HG02798 (cell line): ENCODE measurements at regions not wholly inside any gene's neighbourhood (a gene's known extent, or its start where the extent isn't known, plus 50 kb on each side); places are given as distances from the start of the nearest gene placed in this dataset.

ENCODE experiments used
- ATAC-seq: cut with Tn5 transposase; IDR thresholded peaks from one replicate; pipeline ENCODE4 v1.9.1; 2021; ENCODE audit warnings: mild to moderate bottlenecking; ENCODE audit not compliant: unreplicated experiment, poor library complexity

GRCh38 chr18:72104851-72105250 lies 439.3 kb downstream of the CBLN2 start:
- no peak for ATAC-seq

DNA sequence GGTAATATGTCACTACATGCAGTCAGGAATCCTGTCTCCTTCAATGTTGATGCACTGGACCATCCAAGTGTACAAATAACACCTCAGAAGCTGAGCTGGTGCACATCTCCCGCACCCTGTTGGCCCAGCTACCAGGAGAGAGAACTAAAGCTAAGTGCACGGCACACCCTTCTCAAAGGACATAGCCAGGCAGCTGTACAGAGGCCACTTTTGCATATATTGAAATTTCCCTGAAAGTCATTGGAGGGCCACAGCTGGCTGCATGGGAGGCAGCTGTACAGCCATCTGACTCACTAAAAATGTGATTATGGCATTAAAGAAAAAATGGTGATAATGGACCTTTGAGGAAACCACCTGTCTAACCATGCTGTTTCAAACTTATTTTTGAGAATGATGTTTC lies 441.7 kb downstream of the CBLN2 start:
- no peak for ATAC-seq

- ATAC-seq = no peak
Observed at GRCh38 chr18:72100465-72101004, 443.6 kb downstream of the CBLN2 start.

GRCh38 chr18:72091369-72091768 lies 452.8 kb downstream of the CBLN2 start:
- no peak for ATAC-seq

GRCh38 chr18:72089432-72089831 lies 454.7 kb downstream of the CBLN2 start:
- no peak for ATAC-seq

DNA sequence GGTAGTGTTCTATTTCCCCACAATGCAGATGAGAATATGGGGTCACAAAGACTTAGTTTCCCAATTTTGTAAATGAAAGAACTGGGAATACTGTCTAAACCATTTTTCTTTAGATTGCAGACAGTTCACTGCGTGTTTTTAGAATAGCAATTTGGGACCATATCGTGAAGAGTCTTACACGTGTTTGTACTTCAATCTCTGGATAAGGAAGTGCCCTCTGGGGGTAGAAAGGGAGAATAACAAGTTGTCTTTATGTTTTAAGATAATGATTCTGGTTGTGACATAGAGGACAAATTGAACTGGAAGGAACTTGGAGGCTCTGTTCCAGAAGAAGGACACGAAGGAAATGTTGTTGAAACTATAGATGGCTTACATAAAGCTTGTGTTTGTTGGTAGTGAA lies 457.7 kb downstream of the CBLN2 start:
- peak; percentile 57 for ATAC-seq

- no peak for ATAC-seq
Observed at GRCh38 chr18:72075040-72075439, 469.1 kb downstream of the CBLN2 start.

- ATAC-seq = no peak
Observed at GRCh38 chr18:72063001-72063400, 481.1 kb downstream of the CBLN2 start.

DNA sequence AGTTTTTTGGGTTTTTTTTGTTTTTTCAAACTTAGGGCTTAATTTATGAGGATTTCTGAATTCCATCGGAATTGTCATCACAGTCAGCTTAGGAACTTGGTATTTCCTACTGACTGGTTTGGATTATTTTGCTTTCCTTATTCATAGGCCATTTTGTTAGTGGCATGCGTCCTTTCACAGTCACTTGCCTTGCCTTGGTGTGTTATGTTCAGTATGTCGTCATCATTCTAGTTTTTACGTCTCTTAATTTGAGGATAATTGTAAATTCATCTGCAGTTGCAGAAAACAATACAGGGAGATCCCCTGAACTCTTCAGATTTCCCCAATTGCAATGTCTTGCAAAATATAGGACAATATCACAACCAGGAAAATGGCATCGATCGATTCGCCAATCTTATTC lies 485.3 kb downstream of the CBLN2 start:
- ATAC-seq = no peak

GRCh38 chr18:72056171-72056570 lies 488.0 kb downstream of the CBLN2 start:
- ATAC-seq = no peak

GRCh38 chr18:72041313-72042032 lies 502.7 kb downstream of the CBLN2 start:
- no peak for ATAC-seq

DNA sequence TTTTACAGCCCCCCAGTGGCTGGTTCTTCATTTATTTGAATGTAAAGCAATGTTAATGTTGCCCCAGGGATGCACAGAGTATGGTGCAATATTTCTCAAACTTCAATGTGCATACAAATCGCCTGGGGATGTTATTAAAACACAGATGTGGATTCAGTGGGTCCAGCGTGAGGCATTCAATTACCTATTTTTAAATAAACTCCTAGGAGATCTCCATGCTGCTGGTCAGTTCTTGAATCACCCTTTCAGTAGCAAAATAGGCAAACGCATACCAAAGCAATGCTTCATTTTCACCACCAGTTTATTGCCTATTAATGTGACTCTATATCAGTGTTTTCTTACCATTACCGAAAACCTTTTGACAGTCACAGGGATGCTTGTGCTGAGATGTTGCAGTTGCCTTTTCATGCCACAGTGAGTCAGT lies 530.7 kb downstream of the CBLN2 start:
- no peak for ATAC-seq

- ATAC-seq = no peak
Observed at GRCh38 chr18:71998547-71999097, 545.5 kb downstream of the CBLN2 start.

GRCh38 chr18:71995904-71996465 lies 548.2 kb downstream of the CBLN2 start:
- ATAC-seq = no peak

DNA sequence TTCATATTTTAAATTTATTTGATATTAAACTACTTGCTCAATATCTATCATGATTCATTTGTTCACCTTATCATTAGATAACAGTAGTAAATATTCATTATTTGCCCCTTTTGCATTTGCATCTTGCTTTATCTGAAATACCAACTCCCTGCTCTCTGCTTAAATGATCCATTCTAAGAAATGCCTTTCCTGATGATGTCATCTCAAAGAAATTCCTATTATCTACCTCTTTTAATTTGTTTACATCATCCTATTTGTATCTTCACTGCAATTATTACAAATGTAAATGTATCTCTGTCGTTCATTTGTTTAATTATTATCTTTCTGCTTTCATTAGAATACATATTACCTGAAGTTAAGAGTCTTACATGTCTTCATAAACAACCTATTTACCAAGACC lies 549.9 kb downstream of the CBLN2 start:
- ATAC-seq = no peak

DNA sequence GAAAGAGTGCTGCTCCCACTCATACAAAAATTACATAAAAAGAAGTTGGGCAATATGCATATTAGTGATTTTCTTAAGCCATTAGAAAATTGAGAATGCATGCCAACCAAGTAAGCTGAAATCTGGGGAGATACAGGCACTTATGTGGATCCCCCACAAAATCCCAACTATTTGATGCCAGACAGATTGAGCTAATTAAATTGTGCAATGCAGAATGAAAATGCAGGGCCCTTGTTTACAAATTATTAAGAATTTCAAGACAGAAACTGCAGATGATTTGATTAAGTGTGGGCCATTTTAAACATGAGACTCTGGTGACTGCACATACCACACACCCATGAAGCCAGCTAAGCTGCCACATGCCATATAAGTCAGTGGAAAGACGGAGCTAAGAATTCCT lies 554.5 kb downstream of the CBLN2 start:
- ATAC-seq = no peak

DNA sequence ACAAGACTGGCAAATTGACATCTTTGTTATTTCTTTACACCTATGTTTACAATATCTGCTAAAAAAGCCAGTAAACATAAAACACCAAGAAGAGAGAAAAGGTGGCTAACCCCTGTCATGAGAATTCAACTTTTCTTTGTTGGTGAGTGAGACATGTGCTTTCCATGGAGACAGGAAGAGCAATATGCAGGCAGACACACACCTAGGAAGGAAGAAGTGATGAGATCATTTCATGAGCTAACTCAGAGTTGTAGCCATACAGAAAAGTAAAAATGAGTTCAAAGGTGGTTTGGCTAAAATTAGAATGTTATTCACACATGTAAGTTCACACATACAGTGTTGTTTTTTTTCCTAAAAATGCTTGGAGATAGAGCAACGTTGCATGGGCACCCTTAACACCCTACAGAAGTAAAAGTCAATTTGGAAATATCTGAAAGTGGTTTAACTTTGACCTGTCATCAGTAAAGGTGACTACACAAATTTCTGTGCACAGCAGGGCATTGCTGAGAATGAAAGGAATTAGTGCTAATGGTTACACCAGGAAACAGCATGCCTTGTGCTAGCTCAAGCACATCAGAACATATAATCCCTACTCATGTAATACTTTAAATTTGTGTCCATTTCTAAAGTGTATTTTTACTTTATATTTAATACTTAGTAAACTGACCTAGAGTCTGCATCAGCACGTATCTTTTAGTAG lies 557.6 kb downstream of the CBLN2 start:
- ATAC-seq = no peak

GRCh38 chr18:71976744-71977143 lies 567.4 kb downstream of the CBLN2 start:
- ATAC-seq = no peak

- ATAC-seq = no peak
Observed at GRCh38 chr18:71966791-71967190, 577.4 kb downstream of the CBLN2 start.

- no peak for ATAC-seq
Observed at GRCh38 chr18:71958605-71959004, 585.5 kb downstream of the CBLN2 start.

DNA sequence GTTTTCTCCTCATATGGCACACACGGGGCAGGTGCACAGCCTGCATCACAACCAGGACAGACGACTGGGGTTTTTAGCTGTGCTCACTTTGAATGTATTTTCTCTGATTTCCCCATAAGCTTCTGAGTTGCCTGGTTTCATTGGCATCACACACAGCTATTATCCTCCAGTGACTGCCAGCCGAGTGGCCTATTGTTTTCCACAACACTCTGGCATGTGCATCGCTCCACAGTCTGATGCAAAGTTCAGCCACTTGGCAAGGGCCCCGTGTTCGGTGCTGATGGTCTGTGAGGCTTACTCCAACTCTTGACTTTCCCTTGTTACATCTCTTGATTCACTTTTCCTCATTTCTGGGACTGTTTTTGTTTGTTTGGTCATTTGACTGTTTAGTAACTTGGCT lies 593.1 kb downstream of the CBLN2 start:
- no peak for ATAC-seq
